ENCODE measurements at regions not wholly inside any gene's neighbourhood (a gene's known extent, or its start where the extent isn't known, plus 50 kb on each side); places are given as distances from the start of the nearest gene placed in this dataset.

- ChIA-PET POLR2A (no interaction called here), CTCF (no interaction called here)
- H3K4me1 ChIP-seq: no peaks in the 10 kb centered on the region
- no peak for DNase-seq (ENCODE audit: low read depth in 1 of 2, low spot score in 1 of 2)
- 89% methylated on average over 1 of the region's 1 CpG for WGBS (ENCODE audit: missing lambda C conversion rate)
- TF ChIP-seq JUN (IDR thresholded peaks at IDR 0.05): no peak
- TF ChIP-seq, protein P1, sequence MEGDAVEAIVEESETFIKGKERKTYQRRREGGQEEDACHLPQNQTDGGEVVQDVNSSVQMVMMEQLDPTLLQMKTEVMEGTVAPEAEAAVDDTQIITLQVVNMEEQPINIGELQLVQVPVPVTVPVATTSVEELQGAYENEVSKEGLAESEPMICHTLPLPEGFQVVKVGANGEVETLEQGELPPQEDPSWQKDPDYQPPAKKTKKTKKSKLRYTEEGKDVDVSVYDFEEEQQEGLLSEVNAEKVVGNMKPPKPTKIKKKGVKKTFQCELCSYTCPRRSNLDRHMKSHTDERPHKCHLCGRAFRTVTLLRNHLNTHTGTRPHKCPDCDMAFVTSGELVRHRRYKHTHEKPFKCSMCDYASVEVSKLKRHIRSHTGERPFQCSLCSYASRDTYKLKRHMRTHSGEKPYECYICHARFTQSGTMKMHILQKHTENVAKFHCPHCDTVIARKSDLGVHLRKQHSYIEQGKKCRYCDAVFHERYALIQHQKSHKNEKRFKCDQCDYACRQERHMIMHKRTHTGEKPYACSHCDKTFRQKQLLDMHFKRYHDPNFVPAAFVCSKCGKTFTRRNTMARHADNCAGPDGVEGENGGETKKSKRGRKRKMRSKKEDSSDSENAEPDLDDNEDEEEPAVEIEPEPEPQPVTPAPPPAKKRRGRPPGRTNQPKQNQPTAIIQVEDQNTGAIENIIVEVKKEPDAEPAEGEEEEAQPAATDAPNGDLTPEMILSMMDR (IDR thresholded peaks at IDR 0.05): no peak
- TF ChIP-seq FOXS1 (CRISPR knock-in tag; IDR thresholded peaks at IDR 0.05): no peak
- no peak for TF ChIP-seq CBX2 (IDR thresholded peaks at IDR 0.05; ENCODE audit: borderline replicate concordance, low read depth)
- TF ChIP-seq MAFK (IDR thresholded peaks at IDR 0.05; ENCODE audit: partially characterized antibody): no peak
- TF ChIP-seq REST (IDR thresholded peaks at IDR 0.05): no peak
- no peak for TF ChIP-seq MAZ (IDR thresholded peaks at IDR 0.05; ENCODE audit: borderline replicate concordance, low read depth, low read length)
- no peak for TF ChIP-seq HOXB5 (CRISPR knock-in tag; IDR thresholded peaks at IDR 0.05)
- TF ChIP-seq ZNF302 (CRISPR knock-in tag; IDR thresholded peaks at IDR 0.05): no peak
- no peak for TF ChIP-seq CBX8 (IDR thresholded peaks at IDR 0.05)
- TF ChIP-seq USF2 (IDR thresholded peaks at IDR 0.05): no peak
- no peak for TF ChIP-seq JUNB (IDR thresholded peaks at IDR 0.05)
- no peak for TF ChIP-seq NPAS2 (CRISPR knock-in tag; IDR thresholded peaks at IDR 0.05; ENCODE audit: borderline replicate concordance)
- TF ChIP-seq KDM1A (IDR thresholded peaks at IDR 0.05; ENCODE audit: low read depth): no peak
- no peak for TF ChIP-seq EP300 (IDR thresholded peaks at IDR 0.05)
- TF ChIP-seq ESRRA (IDR thresholded peaks at IDR 0.05; ENCODE audit: borderline replicate concordance, low read length): no peak
- TF ChIP-seq EHMT2 (IDR thresholded peaks at IDR 0.05; ENCODE audit: low read depth): no peak
- TF ChIP-seq FOSB (CRISPR knock-in tag; IDR thresholded peaks at IDR 0.05): no peak
- TF ChIP-seq HEYL (CRISPR knock-in tag; IDR thresholded peaks at IDR 0.05): no peak
- TF ChIP-seq RNF2 (IDR thresholded peaks at IDR 0.05; ENCODE audit: borderline replicate concordance, low read depth): no peak
- H3K27ac ChIP-seq: no peak overlapping the region
- no peak for FAIRE-seq
- no peak for ATAC-seq
- H3K4me2 ChIP-seq: no peak overlapping the region
- H3K9me3 ChIP-seq: no peaks in the 10 kb centered on the region
- H3K4me3 ChIP-seq: no peak overlapping the region
Observed at GRCh38 chr4:56224641-56225040, 162.7 kb downstream of the AASDH start.

- no peak for DNase-seq (ENCODE audit: low read depth in 1 of 2, low spot score in 1 of 2)
- Histone ChIP-seq H3K27ac (no peak overlapping the region), H3K4me1 (no peaks in the 10 kb centered on the region), H3K9me3 (no peaks in the 10 kb centered on the region), H3K4me3 (no peak overlapping the region), H3K4me2 (no peak overlapping the region)
- CTCF ChIA-PET: no interaction called here
- WGBS (ENCODE audit: missing lambda C conversion rate): 70% methylated on average over 6 of the region's 6 CpGs
- TF ChIP-seq BHLHE40 (IDR thresholded peaks at IDR 0.05; ENCODE audit: low read depth, low read length): no peak
- FAIRE-seq: no peak
- POLR2A ChIA-PET: no interaction called here
- no peak for ATAC-seq
Observed at GRCh38 chr4:56222514-56222913, 164.8 kb downstream of the AASDH start.

All from A549 (cell line).